H1 (cell line): ENCODE measurements at regions not wholly inside any gene's neighbourhood (a gene's known extent, or its start where the extent isn't known, plus 50 kb on each side); places are given as distances from the start of the nearest gene placed in this dataset.

Source experiments
- CTCF ChIA-PET: fragments of 300-600 bp; sonication (Branson Sonifier 250); formaldehyde crosslinking; loops from one replicate; lab custom pipeline; 2021; ENCODE audit not compliant: partially characterized antibody; lab: Charles Lee
- POLR2A ChIA-PET: fragments of 300-600 bp; sonication (Branson Sonifier 250); formaldehyde crosslinking; loops from one replicate; lab custom pipeline; 2021; ENCODE audit warnings: inconsistent platforms; ENCODE audit not compliant: partially characterized antibody; lab: Charles Lee
- DNase-seq, 2 experiments: peaks; one replicate each; pipeline versions ENCODE4 v3.0.0 to v3.0.0-alpha.2; 2010 to 2022; ENCODE audit warnings: low spot score in 2 of 2, low read depth in 1 of 2, mixed read lengths in 1 of 2
- FAIRE-seq: peaks from 2 replicates; lab custom pipeline; 2011; peaks lifted over from hg19 to GRCh38; lab: Jason Lieb, UNC
- H2AFZ ChIP-seq: 2 replicates; pipeline ENCODE4 v1.8.1; 2012; ENCODE audit warnings: low read length, inconsistent platforms
- H2AK5ac ChIP-seq: 2 replicates; pipeline ENCODE4 v1.6.1; 2013; ENCODE audit warnings: low read depth, low read length
- H2BK120ac ChIP-seq: replicated peaks from 2 replicates; pipeline ENCODE3; 2013; ENCODE audit warnings: low read depth, low read length, inconsistent platforms
- H2BK12ac ChIP-seq: 2 replicates; pipeline ENCODE4 v1.6.1; 2013; ENCODE audit warnings: low read depth, low read length
- H2BK15ac ChIP-seq: 2 replicates; pipeline ENCODE4 v1.6.1; 2013; ENCODE audit warnings: low read length
- H2BK20ac ChIP-seq: 2 replicates; pipeline ENCODE4 v1.6.1; 2013; ENCODE audit warnings: low read length
- H2BK5ac ChIP-seq: 2 replicates; pipeline ENCODE4 v1.6.1; 2013; ENCODE audit warnings: low read depth, low read length
- H3K14ac ChIP-seq: 2 replicates; pipeline ENCODE4 v1.6.1; 2013; ENCODE audit warnings: inconsistent platforms; ENCODE audit not compliant: insufficient read length
- H3K18ac ChIP-seq: 2 replicates; pipeline ENCODE4 v1.6.1; 2013; ENCODE audit warnings: low read length; ENCODE audit errors: extremely low read depth
- H3K23ac ChIP-seq: 2 replicates; pipeline ENCODE4 v1.6.1; 2013; ENCODE audit warnings: inconsistent platforms; ENCODE audit not compliant: insufficient read length
- H3K23me2 ChIP-seq: 2 replicates; pipeline ENCODE4 v1.6.1; 2013; ENCODE audit warnings: low read depth, low read length
- H3K27ac ChIP-seq: 2 replicates; pipeline ENCODE4 v1.6.1; 2011; ENCODE audit warnings: low read depth, low read length, inconsistent platforms
- H3K27me3 ChIP-seq, 4 experiments: replicated peaks in 1 of 4; 1 replicate in 1 of 4; 2 replicates in 3 of 4; pipeline versions ENCODE4 v1.6.1 to v1.8.1; 2011 to 2013; ENCODE audit warnings: low read length in 3 of 4, mild to moderate bottlenecking in 3 of 4, inconsistent platforms in 2 of 4, mixed read lengths in 2 of 4, moderate library complexity in 1 of 4; ENCODE audit not compliant: control insufficient read depth in 3 of 4, insufficient read depth in 3 of 4; ENCODE audit errors: extremely low read depth in 1 of 4
- H3K36me3 ChIP-seq, 4 experiments: 2 replicates each; pipeline versions ENCODE4 v1.6.1 to v1.8.1; 2011 to 2013; ENCODE audit warnings: mild to moderate bottlenecking in 4 of 4, low read length in 3 of 4, moderate library complexity in 2 of 4, control low read depth in 1 of 4, inconsistent platforms in 1 of 4; ENCODE audit not compliant: insufficient read depth in 4 of 4, control insufficient read depth in 2 of 4
- H3K4ac ChIP-seq: replicated peaks from 2 replicates; pipeline ENCODE3; 2013; ENCODE audit warnings: low read length, low read depth, mixed read lengths, inconsistent platforms; ENCODE audit not compliant: insufficient read length
- H3K4me1 ChIP-seq, 4 experiments: replicated peaks in 1 of 4; 1 replicate in 1 of 4; 2 replicates in 3 of 4; pipeline versions ENCODE4 v1.6.1 to v1.8.1; 2011 to 2013; ENCODE audit warnings: low read length in 3 of 4, inconsistent platforms in 2 of 4, mixed read lengths in 1 of 4; ENCODE audit not compliant: insufficient read depth in 4 of 4, control insufficient read depth in 3 of 4
- H3K4me2 ChIP-seq, 2 experiments: 2 replicates each; pipeline versions ENCODE4 v1.6.1 to v1.8.1; 2011 to 2013; ENCODE audit warnings: low read depth in 2 of 2, low read length in 2 of 2, control low read depth in 1 of 2, inconsistent platforms in 1 of 2, mild to moderate bottlenecking in 1 of 2; ENCODE audit not compliant: insufficient read depth in 1 of 2
- H3K4me3 ChIP-seq, 4 experiments: fragments of 200-600, 300-600 bp in 1 of 4; sonication (generic), shearing (Covaris generic), sonication (Bioruptor Twin) in 1 of 4; 2 replicates each; pipeline versions ENCODE4 v1.5.1 to v1.8.1; 2011 to 2016; ENCODE audit warnings: low read length in 4 of 4, low read depth in 3 of 4, control low read depth in 2 of 4, inconsistent platforms in 2 of 4, mild to moderate bottlenecking in 2 of 4, mixed read lengths in 1 of 4, moderate library complexity in 1 of 4; ENCODE audit not compliant: insufficient read depth in 2 of 4; ENCODE audit errors: extremely low read depth in 1 of 4
- H3K56ac ChIP-seq: replicated peaks from 2 replicates; pipeline ENCODE3; 2013; ENCODE audit warnings: low read depth, mild to moderate bottlenecking, mixed read lengths, low read length, inconsistent platforms; ENCODE audit not compliant: insufficient read length
- H3K79me1 ChIP-seq: 2 replicates; pipeline ENCODE4 v1.6.1; 2013; ENCODE audit warnings: low read depth, low read length, control low read depth
- H3K79me2 ChIP-seq, 2 experiments: 2 replicates each; pipeline versions ENCODE4 v1.6.1 to v1.8.1; 2012 to 2013; ENCODE audit warnings: low read length in 2 of 2, mild to moderate bottlenecking in 2 of 2, inconsistent platforms in 1 of 2; ENCODE audit not compliant: insufficient read depth in 2 of 2, control insufficient read depth in 1 of 2
- H3K9ac ChIP-seq, 4 experiments: replicated peaks in 1 of 4; 1 replicate in 1 of 4; 2 replicates in 3 of 4; pipeline versions ENCODE4 v1.6.1 to v1.8.1; 2011 to 2013; ENCODE audit warnings: low read depth in 3 of 4, low read length in 3 of 4, control low read depth in 2 of 4, mild to moderate bottlenecking in 2 of 4, moderate library complexity in 2 of 4, inconsistent platforms in 1 of 4; ENCODE audit errors: extremely low read depth in 1 of 4
- H3K9me3 ChIP-seq, 2 experiments: 2 replicates each; pipeline versions ENCODE4 v1.6.1 to v1.8.1; 2012 to 2013; ENCODE audit warnings: mild to moderate bottlenecking in 2 of 2, moderate library complexity in 2 of 2, control low read depth in 1 of 2, inconsistent platforms in 1 of 2, low read depth in 1 of 2, low read length in 1 of 2, mixed read lengths in 1 of 2; ENCODE audit not compliant: insufficient read depth in 2 of 2
- H4K20me1 ChIP-seq, 2 experiments: replicated peaks in 1 of 2; 2 replicates each; pipeline versions ENCODE3 to v1.8.1; 2011 to 2013; ENCODE audit warnings: inconsistent platforms in 2 of 2, low read length in 2 of 2, mild to moderate bottlenecking in 1 of 2; ENCODE audit not compliant: insufficient read depth in 2 of 2, control insufficient read depth in 1 of 2
- H4K5ac ChIP-seq: 2 replicates; pipeline ENCODE4 v1.6.1; 2013; ENCODE audit warnings: low read length, low read depth, mixed read lengths, inconsistent platforms; ENCODE audit not compliant: insufficient read length
- H4K8ac ChIP-seq: 2 replicates; pipeline ENCODE4 v1.8.0; 2013; ENCODE audit warnings: mild to moderate bottlenecking, moderate library complexity, low read length, inconsistent platforms; ENCODE audit not compliant: insufficient read depth; ENCODE audit errors: extremely low read depth
- H4K91ac ChIP-seq: replicated peaks from 2 replicates; pipeline ENCODE3; 2013; ENCODE audit warnings: low read length, mixed read lengths, inconsistent platforms; ENCODE audit not compliant: insufficient read length
- CBX5 ChIP-seq: fragments of 300-800, 300-1000 bp; sonication (generic); IDR thresholded peaks from 2 replicates; pipeline ENCODE4 v1.7.1; 2016; ENCODE audit warnings: antibody characterized with exemption, low read length, low read depth
- CBX8 ChIP-seq: fragments of 300-800, 300-1000 bp; sonication (generic); IDR thresholded peaks from 2 replicates; pipeline ENCODE4 v1.7.1; 2016; ENCODE audit warnings: low read depth, low read length, borderline replicate concordance
- CEBPB ChIP-seq: IDR thresholded peaks from 2 replicates; pipeline ENCODE4 v1.6.1; 2012; ENCODE audit warnings: low read depth, low read length
- CHD1 ChIP-seq: IDR thresholded peaks from 2 replicates; pipeline ENCODE4 v1.6.1; 2012; ENCODE audit warnings: low read depth, low read length, improper control_type of control experiment
- CTCF ChIP-seq, 3 experiments: IDR thresholded peaks; 1 replicate in 2 of 3; 2 replicates in 1 of 3; pipeline versions ENCODE4 v1.5.1 to v1.6.1; 2011; ENCODE audit warnings: low read length in 3 of 3, mild to moderate bottlenecking in 3 of 3, inconsistent platforms in 2 of 3, low read depth in 1 of 3, moderate library complexity in 1 of 3; ENCODE audit not compliant: insufficient read depth in 1 of 3; ENCODE audit errors: control extremely low read depth in 1 of 3
- EP300 ChIP-seq, 2 experiments: IDR thresholded peaks; 1 replicate in 1 of 2; 2 replicates in 1 of 2; pipeline ENCODE4 v1.6.1; 2011 to 2012; ENCODE audit warnings: low read depth in 2 of 2, low read length in 2 of 2, mild to moderate bottlenecking in 2 of 2, borderline replicate concordance in 1 of 2, inconsistent platforms in 1 of 2, moderate library complexity in 1 of 2
- JUN ChIP-seq: IDR thresholded peaks from 2 replicates; pipeline ENCODE4 v1.6.1; 2011; ENCODE audit warnings: low read depth, mild to moderate bottlenecking, improper control_type of control experiment, low read length
- KDM1A ChIP-seq: fragments of 200-600, 300-600 bp; sonication (generic); IDR thresholded peaks from 2 replicates; pipeline ENCODE4 v1.7.1; 2016; ENCODE audit warnings: mild to moderate bottlenecking, low read length, borderline replicate concordance
- KDM5A ChIP-seq: fragments of 200-600 bp; IDR thresholded peaks from 2 replicates; pipeline ENCODE4 v1.7.1; 2012; ENCODE audit warnings: mild to moderate bottlenecking, low read length, inconsistent platforms, mixed read lengths
- PHF8 ChIP-seq: fragments of 200-600 bp; sonication (generic); conservative IDR thresholded peaks from 2 replicates; pipeline ENCODE4 v1.7.1; 2012; ENCODE audit warnings: low read depth, mild to moderate bottlenecking, inconsistent platforms, low read length, moderate library complexity
- TAF7 ChIP-seq: optimal IDR thresholded peaks from 2 replicates; pipeline ENCODE3; 2011; ENCODE audit warnings: low read depth, mild to moderate bottlenecking, inconsistent platforms, low read length, moderate library complexity, borderline replicate concordance
- TCF12 ChIP-seq: IDR thresholded peaks from 2 replicates; pipeline ENCODE4 v1.6.1; 2011; ENCODE audit warnings: low read depth, mild to moderate bottlenecking, low read length
- YY1 ChIP-seq: IDR thresholded peaks from 2 replicates; pipeline ENCODE4 v1.6.1; 2011; ENCODE audit warnings: low read depth, mild to moderate bottlenecking, low read length
- WGBS, 2 experiments: shearing (Covaris generic) in 1 of 2; methylation state at CpG; one replicate each; pipeline versions ENCODE4 v1.1.6 to v1.1.7; 2013 to 2015; ENCODE audit warnings: low lambda C conversion rate in 2 of 2, mixed read lengths in 2 of 2, inconsistent platforms in 1 of 2, low coverage in 1 of 2, missing lambda C conversion rate in 1 of 2; ENCODE audit not compliant: insufficient replicate concordance in 2 of 2, insufficient coverage in 1 of 2, insufficient read length in 1 of 2; ENCODE audit errors: extremely low coverage in 1 of 2, missing lambda C conversion rate in 1 of 2; 5-methylcytosine and 5-hydroxymethylcytosine counted together

GRCh38 chr1:118815909-118816308 lies 172.2 kb downstream of the TBX15 start:
- Histone ChIP-seq H4K5ac (no peak overlapping the region), H3K27ac (no peak overlapping the region), H2BK12ac (no peak overlapping the region), H3K23ac (no peak overlapping the region), H3K9me3 (no peaks in the 10 kb centered on the region), H3K27me3 (no peaks in the 10 kb centered on the region), H3K18ac (no peak overlapping the region), H3K4me2 (no peak overlapping the region), H2BK120ac (no peak overlapping the region), H4K20me1 (no peaks in the 10 kb centered on the region), H2BK15ac (no peak overlapping the region), H3K23me2 (no peaks in the 10 kb centered on the region), H3K4ac (no peak overlapping the region), H3K9ac (no peak overlapping the region), H3K4me1 (no peaks in the 10 kb centered on the region), H3K4me3 (no peak overlapping the region), H4K91ac (no peak overlapping the region), H2BK20ac (no peak overlapping the region), H3K36me3 (no peaks in the 10 kb centered on the region), H3K79me1 (no peaks in the 10 kb centered on the region), H2AFZ (no peak overlapping the region), H2AK5ac (no peak overlapping the region), H2BK5ac (no peak overlapping the region), H3K79me2 (no peaks in the 10 kb centered on the region), H4K8ac (no peak overlapping the region), H3K14ac (no peak overlapping the region), H3K56ac (no peak overlapping the region)
- DNase-seq (no peak), FAIRE-seq (no peak)
- WGBS, 2 experiments: 90% methylated on average over 2 of the region's 2 CpGs; no CpG with 5 or more reads in 1 of the 2 experiments
- ChIA-PET CTCF (interaction anchor here (1.2 kb wide), 1 partner anchor 79 kb away, joined by 4 read pairs; no protein-coding TSS in a partner anchor), POLR2A (no interaction called here)
- no peak for TF ChIP-seq YY1
- TF ChIP-seq CBX5: no peak
- no peak for TF ChIP-seq KDM5A
- TF ChIP-seq CHD1: no peak
- no peak for TF ChIP-seq CTCF (IDR thresholded peaks at IDR 0.05; ENCODE audit: control extremely low read depth in 1 of 3, insufficient read depth in 1 of 3, low read depth in 1 of 3, low read length in 3 of 3)
- TF ChIP-seq TCF12: no peak
- no peak for TF ChIP-seq KDM1A
- no peak for TF ChIP-seq PHF8
- TF ChIP-seq CEBPB: no peak
- no peak for TF ChIP-seq TAF7
- no peak for TF ChIP-seq EP300 (IDR thresholded peaks at IDR 0.05; ENCODE audit: borderline replicate concordance in 1 of 2, low read depth in 2 of 2, low read length in 2 of 2)
- no peak for TF ChIP-seq CBX8
- no peak for TF ChIP-seq JUN
